GM23248 (cell line): ENCODE measurements at regions not wholly inside any gene's neighbourhood (a gene's known extent, or its start where the extent isn't known, plus 50 kb on each side); places are given as distances from the start of the nearest gene placed in this dataset.
"Not testable (repeated sequence)": the region's sequence is repeated elsewhere in the genome, so short reads cannot be mapped to it uniquely, and the experiment has no call there.

ENCODE experiments used
- EZH2 ChIP-seq: fragments of 200-600 bp; sonication (generic); IDR thresholded peaks from 2 replicates; pipeline ENCODE4 v1.6.1; 2018; ENCODE audit warnings: antibody characterized with exemption, mild to moderate bottlenecking; ENCODE audit not compliant: insufficient read depth, poor library complexity, severe bottlenecking
- EZH2phosphoT487 ChIP-seq: fragments of 200-600 bp; sonication (generic); IDR thresholded peaks from 2 replicates; pipeline ENCODE4 v1.6.1; 2018; ENCODE audit warnings: antibody characterized with exemption, moderate library complexity, mild to moderate bottlenecking, low read depth; ENCODE audit not compliant: insufficient read depth

DNA sequence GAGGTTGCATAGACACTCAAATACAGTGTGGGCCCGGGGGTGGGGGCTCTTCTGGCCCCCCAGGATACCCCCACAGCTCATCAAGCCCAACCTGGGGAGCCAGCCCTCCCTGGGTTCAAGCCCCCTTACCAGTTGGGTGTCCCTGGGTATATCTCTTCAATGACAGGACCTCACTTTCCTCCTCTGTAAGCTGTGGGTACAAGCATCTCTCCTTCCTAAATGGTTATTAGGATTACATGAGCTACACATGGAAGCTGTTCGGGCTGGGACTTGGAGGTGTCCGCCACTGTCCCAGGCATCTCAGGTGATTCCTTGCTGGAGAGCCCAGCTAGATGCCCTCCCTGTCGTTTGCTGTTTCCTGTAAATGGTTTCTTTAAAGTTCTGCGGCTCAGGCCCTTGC is 103.5 kb downstream of the CRLF3 start:
- not testable (repeated sequence) for TF ChIP-seq EZH2, EZH2phosphoT487
